ENCODE measurements at regions not wholly inside any gene's neighbourhood (a gene's known extent, or its start where the extent isn't known, plus 50 kb on each side); places are given as distances from the start of the nearest gene placed in this dataset.

DNA sequence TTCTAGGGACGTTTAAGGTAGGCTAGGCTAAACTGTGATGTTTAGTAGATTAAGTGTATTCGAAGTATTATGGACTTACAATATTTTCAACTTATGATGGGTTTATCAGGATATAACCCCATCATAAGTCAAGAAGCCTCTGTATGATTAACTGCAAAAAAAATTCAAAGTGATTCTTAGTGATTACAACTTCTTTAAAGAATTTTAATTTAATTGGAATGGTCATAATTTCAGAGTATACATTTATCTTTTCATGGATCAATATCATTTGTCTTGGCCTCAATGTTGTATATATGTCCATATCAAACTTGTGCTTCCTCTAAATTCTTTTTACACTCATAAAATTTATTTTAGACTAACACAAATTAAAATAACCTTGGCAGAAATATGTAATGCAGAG is 183.3 kb upstream of the LRP1B start:
- TF ChIP-seq, protein P1, sequence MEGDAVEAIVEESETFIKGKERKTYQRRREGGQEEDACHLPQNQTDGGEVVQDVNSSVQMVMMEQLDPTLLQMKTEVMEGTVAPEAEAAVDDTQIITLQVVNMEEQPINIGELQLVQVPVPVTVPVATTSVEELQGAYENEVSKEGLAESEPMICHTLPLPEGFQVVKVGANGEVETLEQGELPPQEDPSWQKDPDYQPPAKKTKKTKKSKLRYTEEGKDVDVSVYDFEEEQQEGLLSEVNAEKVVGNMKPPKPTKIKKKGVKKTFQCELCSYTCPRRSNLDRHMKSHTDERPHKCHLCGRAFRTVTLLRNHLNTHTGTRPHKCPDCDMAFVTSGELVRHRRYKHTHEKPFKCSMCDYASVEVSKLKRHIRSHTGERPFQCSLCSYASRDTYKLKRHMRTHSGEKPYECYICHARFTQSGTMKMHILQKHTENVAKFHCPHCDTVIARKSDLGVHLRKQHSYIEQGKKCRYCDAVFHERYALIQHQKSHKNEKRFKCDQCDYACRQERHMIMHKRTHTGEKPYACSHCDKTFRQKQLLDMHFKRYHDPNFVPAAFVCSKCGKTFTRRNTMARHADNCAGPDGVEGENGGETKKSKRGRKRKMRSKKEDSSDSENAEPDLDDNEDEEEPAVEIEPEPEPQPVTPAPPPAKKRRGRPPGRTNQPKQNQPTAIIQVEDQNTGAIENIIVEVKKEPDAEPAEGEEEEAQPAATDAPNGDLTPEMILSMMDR (conservative IDR thresholded peaks at IDR 0.05 in 1 of 2, IDR thresholded peaks at IDR 0.05 in 1 of 2; ENCODE audit: low read depth in 1 of 2, low read length in 2 of 2) = no peak
- TF ChIP-seq EZH2 (IDR thresholded peaks at IDR 0.05; ENCODE audit: low read length, missing control alignments) = no peak
